ENCODE measurements at regions not wholly inside any gene's neighbourhood (a gene's known extent, or its start where the extent isn't known, plus 50 kb on each side); places are given as distances from the start of the nearest gene placed in this dataset.
"Not testable (repeated sequence)": the region's sequence is repeated elsewhere in the genome, so short reads cannot be mapped to it uniquely, and the experiment has no call there.

- not testable (repeated sequence) for FAIRE-seq; H3K27me3 ChIP-seq (ENCODE audit: control insufficient read depth in 3 of 3, insufficient read depth in 3 of 3, low read length in 3 of 3); H3K4me3 ChIP-seq (ENCODE audit: low read depth in 1 of 3, low read length in 3 of 3); H3K36me3 ChIP-seq (ENCODE audit: control insufficient read depth in 3 of 3, insufficient read depth in 2 of 3, low read depth in 1 of 3, low read length in 3 of 3); H3K4me1 ChIP-seq (ENCODE audit: control insufficient read depth in 3 of 3, insufficient read depth in 2 of 3, low read depth in 1 of 3, low read length in 2 of 3); DNase-seq; H3K27ac ChIP-seq (ENCODE audit: low read depth in 1 of 3, low read length in 2 of 3)
- H3K9me3 ChIP-seq (ENCODE audit: control insufficient read depth in 2 of 2, insufficient read depth in 1 of 2, low read depth in 1 of 2, low read length in 1 of 2) = peaks cover 4 to 22% of the 10 kb centered on the region in 2 donors
- WGBS, 3 donors = 73 to 80% (median 78%) methylated on average over 15 of the region's 15 CpGs
These were observed 530.0 kb downstream of the CWH43 start for GRCh38 chr4:49516096-49516495.

- no peaks in the 10 kb centered on the region for H3K4me1 ChIP-seq (ENCODE audit: control insufficient read depth in 3 of 3, insufficient read depth in 2 of 3, low read depth in 1 of 3, low read length in 2 of 3)
- H3K27me3 ChIP-seq (ENCODE audit: control insufficient read depth in 3 of 3, insufficient read depth in 3 of 3, low read length in 3 of 3) = no peaks in the 10 kb centered on the region
- DNase-seq = no peak
- WGBS, 3 donors = 67 to 76% (median 70%) methylated on average over 15 of the region's 15 CpGs
- H3K27ac ChIP-seq (ENCODE audit: low read depth in 1 of 3, low read length in 2 of 3) = no peak overlapping the region
- no peak overlapping the region for H3K4me3 ChIP-seq (ENCODE audit: low read depth in 1 of 3, low read length in 3 of 3)
- no peak for FAIRE-seq
- H3K36me3 ChIP-seq (ENCODE audit: control insufficient read depth in 3 of 3, insufficient read depth in 2 of 3, low read depth in 1 of 3, low read length in 3 of 3) = no peaks in the 10 kb centered on the region
- peaks cover 4 to 17% of the 10 kb centered on the region in 2 donors for H3K9me3 ChIP-seq (ENCODE audit: control insufficient read depth in 2 of 2, insufficient read depth in 1 of 2, low read depth in 1 of 2, low read length in 1 of 2)
These were observed 530.7 kb downstream of the CWH43 start for GRCh38 chr4:49516796-49517195.

GRCh38 chr4:49517485-49518205, 531.6 kb downstream of the CWH43 start:
- not testable (repeated sequence) for FAIRE-seq; H3K27ac ChIP-seq (ENCODE audit: low read depth in 1 of 3, low read length in 2 of 3); H3K27me3 ChIP-seq (ENCODE audit: control insufficient read depth in 3 of 3, insufficient read depth in 3 of 3, low read length in 3 of 3); DNase-seq; H3K4me3 ChIP-seq (ENCODE audit: low read depth in 1 of 3, low read length in 3 of 3); H3K4me1 ChIP-seq (ENCODE audit: control insufficient read depth in 3 of 3, insufficient read depth in 2 of 3, low read depth in 1 of 3, low read length in 2 of 3); H3K36me3 ChIP-seq (ENCODE audit: control insufficient read depth in 3 of 3, insufficient read depth in 2 of 3, low read depth in 1 of 3, low read length in 3 of 3)
- H3K9me3 ChIP-seq (ENCODE audit: control insufficient read depth in 2 of 2, insufficient read depth in 1 of 2, low read depth in 1 of 2, low read length in 1 of 2) = peaks cover 4 to 11% of the 10 kb centered on the region in 2 donors
- WGBS, 3 donors = 83 to 91% (median 85%) methylated on average over 21 to 22 of the region's 23 CpGs

- not testable (repeated sequence) for FAIRE-seq; H3K4me1 ChIP-seq (ENCODE audit: control insufficient read depth in 3 of 3, insufficient read depth in 2 of 3, low read depth in 1 of 3, low read length in 2 of 3); H3K27ac ChIP-seq (ENCODE audit: low read depth in 1 of 3, low read length in 2 of 3); H3K36me3 ChIP-seq (ENCODE audit: control insufficient read depth in 3 of 3, insufficient read depth in 2 of 3, low read depth in 1 of 3, low read length in 3 of 3); H3K9me3 ChIP-seq (ENCODE audit: control insufficient read depth in 2 of 2, insufficient read depth in 1 of 2, low read depth in 1 of 2, low read length in 1 of 2); H3K27me3 ChIP-seq (ENCODE audit: control insufficient read depth in 3 of 3, insufficient read depth in 3 of 3, low read length in 3 of 3); DNase-seq; H3K4me3 ChIP-seq (ENCODE audit: low read depth in 1 of 3, low read length in 3 of 3)
- WGBS, 3 donors = 73 to 76% (median 76%) methylated on average over 30 to 40 of the region's 48 CpGs
These were observed 533.3 kb downstream of the CWH43 start for GRCh38 chr4:49519150-49520035.

GRCh38 chr4:49523816-49524765, 538.0 kb downstream of the CWH43 start:
- not testable (repeated sequence) for FAIRE-seq; H3K36me3 ChIP-seq (ENCODE audit: control insufficient read depth in 3 of 3, insufficient read depth in 2 of 3, low read depth in 1 of 3, low read length in 3 of 3); H3K27ac ChIP-seq (ENCODE audit: low read depth in 1 of 3, low read length in 2 of 3); H3K4me1 ChIP-seq (ENCODE audit: control insufficient read depth in 3 of 3, insufficient read depth in 2 of 3, low read depth in 1 of 3, low read length in 2 of 3); DNase-seq; H3K9me3 ChIP-seq (ENCODE audit: control insufficient read depth in 2 of 2, insufficient read depth in 1 of 2, low read depth in 1 of 2, low read length in 1 of 2); H3K4me3 ChIP-seq (ENCODE audit: low read depth in 1 of 3, low read length in 3 of 3); H3K27me3 ChIP-seq (ENCODE audit: control insufficient read depth in 3 of 3, insufficient read depth in 3 of 3, low read length in 3 of 3)
- WGBS, 3 donors = 76 to 80% (median 79%) methylated on average over 31 to 49 of the region's 55 CpGs

GRCh38 chr4:49558916-49559676, 573.0 kb downstream of the CWH43 start:
- not testable (repeated sequence) for H3K36me3 ChIP-seq (ENCODE audit: control insufficient read depth in 3 of 3, insufficient read depth in 2 of 3, low read depth in 1 of 3, low read length in 3 of 3); H3K4me1 ChIP-seq (ENCODE audit: control insufficient read depth in 3 of 3, insufficient read depth in 2 of 3, low read depth in 1 of 3, low read length in 2 of 3); H3K9me3 ChIP-seq (ENCODE audit: control insufficient read depth in 2 of 2, insufficient read depth in 1 of 2, low read depth in 1 of 2, low read length in 1 of 2); H3K27me3 ChIP-seq (ENCODE audit: control insufficient read depth in 3 of 3, insufficient read depth in 3 of 3, low read length in 3 of 3); H3K27ac ChIP-seq (ENCODE audit: low read depth in 1 of 3, low read length in 2 of 3); H3K4me3 ChIP-seq (ENCODE audit: low read depth in 1 of 3, low read length in 3 of 3); DNase-seq; FAIRE-seq
- WGBS, 3 donors = 40 to 51% (median 45%) methylated on average over 3 to 4 of the region's 5 CpGs

- WGBS, 3 donors = 70 to 91% (median 73%) methylated on average over 2 to 5 of the region's 9 CpGs
- not testable (repeated sequence) for H3K4me1 ChIP-seq (ENCODE audit: control insufficient read depth in 3 of 3, insufficient read depth in 2 of 3, low read depth in 1 of 3, low read length in 2 of 3); FAIRE-seq; H3K27me3 ChIP-seq (ENCODE audit: control insufficient read depth in 3 of 3, insufficient read depth in 3 of 3, low read length in 3 of 3); H3K36me3 ChIP-seq (ENCODE audit: control insufficient read depth in 3 of 3, insufficient read depth in 2 of 3, low read depth in 1 of 3, low read length in 3 of 3); H3K9me3 ChIP-seq (ENCODE audit: control insufficient read depth in 2 of 2, insufficient read depth in 1 of 2, low read depth in 1 of 2, low read length in 1 of 2); DNase-seq; H3K27ac ChIP-seq (ENCODE audit: low read depth in 1 of 3, low read length in 2 of 3); H3K4me3 ChIP-seq (ENCODE audit: low read depth in 1 of 3, low read length in 3 of 3)
These were observed 574.2 kb downstream of the CWH43 start for GRCh38 chr4:49560131-49560816.

All from small intestine (tissue), 7 donors.